Astrocyte (in vitro differentiated cells and primary cell): ENCODE measurements at regions not wholly inside any gene's neighbourhood (a gene's known extent, or its start where the extent isn't known, plus 50 kb on each side); places are given as distances from the start of the nearest gene placed in this dataset.

ENCODE experiments used
- DNase-seq: peaks from one replicate; pipeline ENCODE4 v3.0.0-alpha.2; 2010; ENCODE audit warnings: low read depth
- FAIRE-seq: peaks from 2 replicates; lab custom pipeline; 2011; peaks lifted over from hg19 to GRCh38; lab: Jason Lieb, UNC
- H2AFZ ChIP-seq: 2 replicates; pipeline ENCODE4 v1.6.0; 2012; ENCODE audit warnings: low read depth, low read length, inconsistent platforms
- H3K27ac ChIP-seq: 2 replicates; pipeline ENCODE4 v1.5.1; 2011; ENCODE audit warnings: low read depth, low read length, inconsistent platforms
- H3K27me3 ChIP-seq: 2 replicates; pipeline ENCODE4 v1.6.0; 2011; ENCODE audit warnings: low read length, inconsistent platforms; ENCODE audit not compliant: insufficient read depth
- H3K36me3 ChIP-seq: 2 replicates; pipeline ENCODE4 v1.5.1; 2011; ENCODE audit warnings: low read length, inconsistent platforms; ENCODE audit not compliant: insufficient read depth
- H3K4me1 ChIP-seq: 2 replicates; pipeline ENCODE4 v1.5.1; 2011; ENCODE audit warnings: low read length, inconsistent platforms; ENCODE audit not compliant: insufficient read depth
- H3K4me2 ChIP-seq: 2 replicates; pipeline ENCODE4 v1.6.0; 2012; ENCODE audit warnings: low read length, inconsistent platforms
- H3K4me3 ChIP-seq: 2 replicates; pipeline ENCODE4 v1.5.1; 2011; ENCODE audit warnings: low read depth, mild to moderate bottlenecking, low read length, inconsistent platforms; ENCODE audit not compliant: insufficient read depth
- H3K79me2 ChIP-seq: 2 replicates; pipeline ENCODE4 v1.6.0; 2012; ENCODE audit warnings: mild to moderate bottlenecking, low read length, inconsistent platforms; ENCODE audit not compliant: insufficient read depth
- H3K9ac ChIP-seq: 2 replicates; pipeline ENCODE4 v1.6.0; 2012; ENCODE audit warnings: mild to moderate bottlenecking, low read length, inconsistent platforms
- H3K9me3 ChIP-seq: 2 replicates; pipeline ENCODE4 v1.5.1; 2012; ENCODE audit warnings: low read depth, mild to moderate bottlenecking, low read length, inconsistent platforms; ENCODE audit not compliant: insufficient read depth
- H4K20me1 ChIP-seq: 2 replicates; pipeline ENCODE4 v1.6.0; 2012; ENCODE audit warnings: low read length, inconsistent platforms; ENCODE audit not compliant: insufficient read depth
- H3K27ac Mint-ChIP-seq: one replicate; pipeline ENCODE4 v1.8.0; 2021; ENCODE audit warnings: mild to moderate bottlenecking, mixed read lengths; ENCODE audit not compliant: unreplicated experiment
- H3K27me3 Mint-ChIP-seq: one replicate; pipeline ENCODE4 v1.8.0; 2021; ENCODE audit warnings: low read depth, mixed read lengths; ENCODE audit not compliant: unreplicated experiment
- H3K36me3 Mint-ChIP-seq: one replicate; pipeline ENCODE4 v1.8.0; 2021; ENCODE audit warnings: low read depth, mixed read lengths; ENCODE audit not compliant: unreplicated experiment
- H3K4me1 Mint-ChIP-seq: one replicate; pipeline ENCODE4 v1.8.0; 2021; ENCODE audit warnings: low read depth, mixed read lengths; ENCODE audit not compliant: unreplicated experiment
- H3K4me3 Mint-ChIP-seq: one replicate; pipeline ENCODE4 v1.8.0; 2021; ENCODE audit warnings: mild to moderate bottlenecking, moderate library complexity, mixed read lengths; ENCODE audit not compliant: unreplicated experiment
- H3K9me3 Mint-ChIP-seq: one replicate; pipeline ENCODE4 v1.8.0; 2021; ENCODE audit warnings: mild to moderate bottlenecking, mixed read lengths; ENCODE audit not compliant: unreplicated experiment
- CTCF ChIP-seq: IDR thresholded peaks from 2 replicates; pipeline ENCODE4 v1.5.1; 2011; ENCODE audit warnings: low read depth, mild to moderate bottlenecking, inconsistent platforms, low read length, moderate library complexity; ENCODE audit not compliant: insufficient read depth
- EZH2 ChIP-seq: IDR thresholded peaks from 2 replicates; pipeline ENCODE4 v1.6.1; 2012; ENCODE audit warnings: mild to moderate bottlenecking, low read length, inconsistent platforms; ENCODE audit not compliant: insufficient read depth

- H3K36me3 ChIP-seq: no peaks in the 10 kb centered on the region
- H3K4me1 ChIP-seq: peaks cover 4% of the 10 kb centered on the region
- Mint-ChIP-seq H3K4me3 (no peak overlapping the region), H3K27ac (no peak overlapping the region), H3K36me3 (peaks cover 2% of the 10 kb centered on the region), H3K27me3 (peaks cover 66% of the 10 kb centered on the region), H3K4me1 (peaks cover 7% of the 10 kb centered on the region), H3K9me3 (no peaks in the 10 kb centered on the region)
- H3K9me3 ChIP-seq: no peaks in the 10 kb centered on the region
- H3K27ac ChIP-seq: no peak overlapping the region
- no peak overlapping the region for H3K4me3 ChIP-seq
- DNase-seq (no peak), FAIRE-seq (no peak)
- no peaks in the 10 kb centered on the region for H3K79me2 ChIP-seq
- no peak overlapping the region for H3K9ac ChIP-seq
- H4K20me1 ChIP-seq: no peaks in the 10 kb centered on the region
- peaks cover 48% of the 10 kb centered on the region for H3K27me3 ChIP-seq
- TF ChIP-seq EZH2 (peak; percentile 56), CTCF (no peak)
- no peak overlapping the region for H3K4me2 ChIP-seq
- H2AFZ ChIP-seq: no peak overlapping the region
Measured at GRCh38 chr10:78178397-78178796, 144.7 kb downstream of the RPS24 start.

- no peak overlapping the region for H3K4me3 Mint-ChIP-seq
- Histone ChIP-seq H3K9me3 (no peaks in the 10 kb centered on the region), H2AFZ (no peak overlapping the region), H3K79me2 (no peaks in the 10 kb centered on the region), H3K27me3 (peaks cover 48% of the 10 kb centered on the region), H3K4me2 (no peak overlapping the region), H3K9ac (no peak overlapping the region), H3K36me3 (no peaks in the 10 kb centered on the region), H3K4me3 (no peak overlapping the region), H3K4me1 (peaks cover 4% of the 10 kb centered on the region), H3K27ac (no peak overlapping the region), H4K20me1 (no peaks in the 10 kb centered on the region)
- peaks cover 2% of the 10 kb centered on the region for H3K36me3 Mint-ChIP-seq
- FAIRE-seq (no peak), DNase-seq (peak; percentile 23)
- H3K9me3 Mint-ChIP-seq: no peaks in the 10 kb centered on the region
- H3K27me3 Mint-ChIP-seq: peaks cover 68% of the 10 kb centered on the region
- H3K4me1 Mint-ChIP-seq: peaks cover 3% of the 10 kb centered on the region
- no peak overlapping the region for H3K27ac Mint-ChIP-seq
- TF ChIP-seq CTCF: no peak
- no peak for TF ChIP-seq EZH2
Measured at GRCh38 chr10:78178940-78179339, 145.3 kb downstream of the RPS24 start.

GRCh38 chr10:78179886-78180705 lies 146.4 kb downstream of the RPS24 start:
- no peak overlapping the region for H3K4me2 ChIP-seq
- no peak for DNase-seq
- no peaks in the 10 kb centered on the region for H3K9me3 ChIP-seq
- H2AFZ ChIP-seq: no peak overlapping the region
- no peak overlapping the region for H3K27ac ChIP-seq
- TF ChIP-seq CTCF (no peak), EZH2 (no peak)
- H3K4me1 ChIP-seq: peaks cover 4% of the 10 kb centered on the region
- H3K27me3 Mint-ChIP-seq: peaks cover 74% of the 10 kb centered on the region
- H3K9ac ChIP-seq: no peak overlapping the region
- peaks cover 2% of the 10 kb centered on the region for H3K36me3 Mint-ChIP-seq
- no peak for FAIRE-seq
- H3K4me3 Mint-ChIP-seq: no peak overlapping the region
- no peaks in the 10 kb centered on the region for H3K36me3 ChIP-seq
- peaks cover 48% of the 10 kb centered on the region for H3K27me3 ChIP-seq
- H3K4me3 ChIP-seq: no peak overlapping the region
- no peaks in the 10 kb centered on the region for H3K4me1 Mint-ChIP-seq
- H4K20me1 ChIP-seq: no peaks in the 10 kb centered on the region
- no peak overlapping the region for H3K27ac Mint-ChIP-seq
- H3K9me3 Mint-ChIP-seq: no peaks in the 10 kb centered on the region
- no peaks in the 10 kb centered on the region for H3K79me2 ChIP-seq
